ENCODE measurements at regions not wholly inside any gene's neighbourhood (a gene's known extent, or its start where the extent isn't known, plus 50 kb on each side); places are given as distances from the start of the nearest gene placed in this dataset.
A peak's percentile ranks its signal among the peaks of the same experiment; 100 is the strongest.

DNA sequence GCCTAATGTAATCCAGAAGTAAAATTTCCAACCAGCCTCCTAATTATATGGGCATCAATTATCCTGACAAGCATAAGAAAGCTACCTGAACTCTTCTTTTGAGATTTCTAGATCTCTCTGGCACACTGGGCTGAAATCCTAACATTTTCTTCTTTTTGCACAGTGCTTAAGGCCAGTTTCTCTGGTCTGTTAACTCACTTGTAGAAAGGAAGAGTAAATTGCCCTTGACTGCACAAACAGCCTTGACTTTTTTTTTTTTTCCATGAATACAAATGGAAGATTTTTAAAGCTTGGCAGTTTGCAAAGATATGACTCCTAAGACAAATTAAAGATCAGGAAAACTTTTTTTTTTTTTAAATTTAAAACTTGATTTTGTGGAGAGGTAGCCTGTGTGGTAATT, 291.2 kb upstream of the MON1B start:
- ATAC-seq (replicated peaks in 6 of 8), result no peak
- H3K27ac ChIP-seq, result no peak overlapping the region
- in situ Hi-C loops (cut with MboI; ENCODE audit: low pct_unique_long_range_greater_than_20kb in 2 of 9, low sequenced_read_pairs in 9 of 9, unreplicated experiment in 9 of 9), result no loop called here

DNA sequence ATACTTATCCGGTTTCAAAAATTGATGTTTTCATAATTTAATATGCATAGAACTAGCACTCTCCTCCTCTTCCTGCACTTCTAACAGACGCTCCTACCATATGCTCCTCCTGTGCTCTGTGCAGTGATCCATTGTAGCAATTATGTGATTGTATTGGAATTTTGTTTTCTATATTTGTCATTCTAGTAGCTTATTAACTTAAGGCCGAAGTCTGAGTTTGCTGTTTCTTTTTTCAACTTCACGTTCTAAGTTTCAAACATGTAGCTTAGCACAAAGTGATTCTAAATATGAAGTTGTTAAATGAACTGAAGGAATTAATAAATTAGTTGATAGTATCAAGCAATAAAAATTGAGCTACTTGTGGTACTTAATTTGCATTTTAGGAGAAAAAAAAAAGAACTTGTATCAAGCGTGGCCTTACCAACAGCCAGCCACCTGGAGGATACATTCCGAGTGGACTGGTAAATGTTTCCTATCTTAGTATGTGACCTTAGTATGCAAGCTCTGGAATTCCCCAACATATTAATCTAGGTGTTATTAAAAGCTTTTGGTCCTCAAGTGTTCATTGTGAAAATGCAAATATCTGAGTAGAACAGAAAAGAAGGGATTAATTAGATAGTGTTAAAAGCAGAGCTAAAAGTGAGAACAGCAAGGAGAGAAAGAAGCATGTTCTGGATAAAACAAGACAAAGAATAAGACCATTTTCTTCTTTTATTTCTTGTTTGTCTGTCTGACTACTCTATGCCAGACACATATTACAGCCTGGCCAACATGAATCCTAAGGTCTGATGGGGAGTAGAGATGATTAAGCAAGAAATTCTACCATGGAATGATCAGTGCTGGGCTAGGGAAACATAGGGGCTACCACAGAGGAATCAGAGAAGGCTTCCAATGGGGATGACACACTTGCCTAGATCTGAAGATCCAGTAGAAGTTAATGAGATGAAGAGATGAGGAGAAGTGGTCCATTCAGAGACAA, 290.4 kb upstream of the MON1B start:
- in situ Hi-C loops (cut with MboI; ENCODE audit: low pct_unique_long_range_greater_than_20kb in 2 of 9, low sequenced_read_pairs in 9 of 9, unreplicated experiment in 9 of 9), result no loop called here

More for the DNA sequence above, 291.2 kb upstream of the MON1B start:
- no peaks in the 10 kb centered on the region for H3K4me1 ChIP-seq (replicated peaks in 1 of 2)
- H3K4me3 ChIP-seq, result no peak overlapping the region

DNA sequence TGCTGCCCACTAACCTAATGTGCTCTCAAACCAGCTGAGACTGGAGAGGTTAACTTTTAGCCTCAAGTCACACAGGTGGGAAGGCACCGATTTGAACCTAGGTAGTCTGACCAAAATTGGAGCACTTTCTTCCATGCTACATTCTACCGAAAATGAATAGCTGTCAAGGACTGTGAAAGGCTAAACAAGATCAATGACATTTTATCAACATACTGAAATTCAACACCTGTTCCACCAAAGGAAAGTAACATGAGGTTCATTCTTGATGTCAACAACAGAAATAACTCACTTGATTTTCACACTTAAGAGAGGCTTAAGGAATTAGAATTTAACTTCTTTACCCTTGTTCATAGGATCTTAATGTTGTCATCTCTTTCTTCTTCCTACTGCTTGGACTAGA, 284.4 kb upstream of the MON1B start:
- H3K4me3 ChIP-seq, result no peak overlapping the region
- in situ Hi-C loops (cut with MboI; ENCODE audit: low pct_unique_long_range_greater_than_20kb in 2 of 9, low sequenced_read_pairs in 9 of 9, unreplicated experiment in 9 of 9), result no loop called here
- no peak for ATAC-seq (replicated peaks in 6 of 8)
- 0 to 100% (median 79%) methylated on average over 1 to 2 of the region's 2 CpGs; no CpG with 5 or more reads in 2 of the 10 experiments for WGBS, 10 experiments
- no peak overlapping the region for H3K27ac ChIP-seq
- no peaks in the 10 kb centered on the region for H3K4me1 ChIP-seq (replicated peaks in 1 of 2)

More for the DNA sequence above, 290.4 kb upstream of the MON1B start:
- 19 to 95% (median 66%) methylated on average over 3 to 6 of the region's 6 CpGs for WGBS, 10 experiments
- no peak for ATAC-seq (replicated peaks in 6 of 8)
- H3K4me3 ChIP-seq, result no peak overlapping the region
- H3K4me1 ChIP-seq (replicated peaks in 1 of 2), result no peaks in the 10 kb centered on the region
- H3K27ac ChIP-seq, result no peak overlapping the region

GRCh38 chr16:76910931-76911330, 280.1 kb upstream of the MON1B start:
- 13 to 100% (median 84%) methylated on average over 2 to 3 of the region's 3 CpGs; no CpG with 5 or more reads in 4 of the 10 experiments for WGBS, 10 experiments
- Histone ChIP-seq H3K27ac (no peak overlapping the region), H3K4me3 (no peak overlapping the region), H3K4me1 (replicated peaks in 1 of 2) (no peaks in the 10 kb centered on the region)
- no peak for ATAC-seq (replicated peaks in 6 of 8)
- in situ Hi-C loops (cut with MboI; ENCODE audit: low pct_unique_long_range_greater_than_20kb in 2 of 9, low sequenced_read_pairs in 9 of 9, unreplicated experiment in 9 of 9), result no loop called here

DNA sequence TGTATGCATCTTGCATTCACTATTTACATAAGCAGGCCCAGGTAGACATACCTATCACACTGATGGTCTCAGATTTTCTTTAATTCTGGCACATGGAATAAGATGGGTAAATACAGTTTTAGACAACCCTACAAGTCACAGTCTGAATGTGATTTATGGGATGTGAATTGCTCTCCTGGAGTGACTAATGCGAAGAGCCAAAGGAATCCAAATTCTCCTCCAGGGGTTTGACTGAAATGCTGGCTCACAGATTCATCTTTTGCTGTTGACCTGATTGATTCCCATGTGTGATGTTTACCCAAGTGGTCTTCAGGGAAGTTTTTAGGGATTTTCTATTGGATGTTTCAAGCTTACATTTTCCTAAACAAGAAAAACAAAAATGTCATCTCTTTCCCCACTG, 277.9 kb upstream of the MON1B start:
- 17 to 100% (median 71%) methylated on average over 1 of the region's 1 CpG; no CpG with 5 or more reads in 3 of the 10 experiments for WGBS, 10 experiments
- no peaks in the 10 kb centered on the region for H3K4me1 ChIP-seq (replicated peaks in 1 of 2)
- no peak overlapping the region for H3K27ac ChIP-seq
- H3K4me3 ChIP-seq, result no peak overlapping the region
- ATAC-seq (replicated peaks in 6 of 8), result no peak
- in situ Hi-C loops (cut with MboI; ENCODE audit: low pct_unique_long_range_greater_than_20kb in 2 of 9, low sequenced_read_pairs in 9 of 9, unreplicated experiment in 9 of 9), result no loop called here

DNA sequence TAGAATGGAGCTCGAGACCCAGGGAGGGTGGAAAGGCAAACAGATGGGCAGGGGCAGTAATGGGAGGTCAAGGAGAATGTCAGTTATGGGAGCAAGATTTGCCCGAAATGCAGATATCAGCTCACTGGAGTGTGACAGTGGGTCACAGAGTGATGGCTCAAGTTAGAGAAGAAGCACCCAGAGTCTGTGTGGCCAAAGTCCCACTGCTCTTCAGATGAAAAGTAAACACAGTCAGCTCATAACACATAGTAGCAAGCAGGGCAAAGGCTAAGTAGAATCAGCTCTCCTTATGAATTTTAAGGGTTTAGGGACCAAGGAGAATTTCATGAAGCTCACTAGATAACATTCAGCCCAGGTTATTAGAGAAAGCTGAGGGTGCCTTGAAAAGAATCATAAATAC, 264.9 kb upstream of the MON1B start:
- 0 to 100% (median 40%) methylated on average over 1 to 2 of the region's 2 CpGs; no CpG with 5 or more reads in 3 of the 10 experiments for WGBS, 10 experiments
- Histone ChIP-seq H3K27ac (no peak overlapping the region), H3K4me1 (replicated peaks in 1 of 2) (peaks cover 2 to 26% of the 10 kb centered on the region in 2 donors), H3K4me3 (no peak overlapping the region)
- ATAC-seq (replicated peaks in 6 of 8), result no peak
- in situ Hi-C loops (cut with MboI; ENCODE audit: low pct_unique_long_range_greater_than_20kb in 2 of 9, low sequenced_read_pairs in 9 of 9, unreplicated experiment in 9 of 9), result no loop called here

DNA sequence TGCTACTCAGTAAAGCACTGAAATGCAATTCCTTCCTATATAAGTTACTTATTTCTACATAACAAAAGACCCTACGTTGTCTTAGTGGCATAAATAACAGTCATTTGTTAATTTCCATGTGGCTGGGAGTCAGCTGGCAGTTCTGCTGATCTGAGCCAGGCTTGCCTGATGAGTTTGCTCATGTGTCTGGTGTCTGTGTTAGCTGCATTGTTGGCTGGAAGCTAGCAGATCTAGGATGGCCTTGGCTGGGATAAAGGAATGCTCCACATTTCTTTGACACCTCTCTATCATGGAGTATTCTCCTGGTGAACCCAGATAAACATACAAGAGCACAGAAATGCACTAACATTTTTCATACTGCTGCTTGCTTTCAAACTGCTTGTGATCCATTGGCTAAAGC, 264.4 kb upstream of the MON1B start:
- H3K4me3 ChIP-seq, result no peak overlapping the region
- 0 to 20% (median 0%) methylated on average over 1 of the region's 1 CpG; no CpG with 5 or more reads in 3 of the 10 experiments for WGBS, 10 experiments
- in situ Hi-C loops (cut with MboI; ENCODE audit: low pct_unique_long_range_greater_than_20kb in 2 of 9, low sequenced_read_pairs in 9 of 9, unreplicated experiment in 9 of 9), result no loop called here
- ATAC-seq (replicated peaks in 6 of 8), result peak in 3 of 8 experiments; percentile 38 to 68 (median 64)
- H3K27ac ChIP-seq, result no peak overlapping the region
- peaks cover 2 to 26% of the 10 kb centered on the region in 2 donors for H3K4me1 ChIP-seq (replicated peaks in 1 of 2)

DNA sequence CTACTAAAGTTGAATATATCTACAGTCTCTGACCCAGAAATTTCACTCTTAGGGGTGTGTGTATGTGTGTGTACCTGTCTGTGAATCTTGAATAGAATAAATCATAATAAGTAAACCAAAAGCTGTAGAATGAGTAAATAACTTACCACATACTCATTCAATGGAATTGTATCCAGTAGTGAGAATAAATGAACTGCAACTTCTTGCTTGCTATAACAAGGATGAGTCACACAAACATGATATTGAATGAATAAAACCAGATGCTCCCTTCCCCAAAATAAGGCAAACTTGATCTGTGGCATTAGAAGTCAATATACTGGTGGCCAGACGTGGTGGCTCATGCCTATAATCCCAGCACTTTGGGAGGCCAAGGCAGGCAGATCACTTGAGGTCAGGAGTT, 259.8 kb upstream of the MON1B start:
- no peak for ATAC-seq (replicated peaks in 6 of 8)

GRCh38 chr16:76932541-76933211, 258.3 kb upstream of the MON1B start:
- 23 to 100% (median 73%) methylated on average over 1 of the region's 1 CpG; no CpG with 5 or more reads in 2 of the 10 experiments for WGBS, 10 experiments
- Histone ChIP-seq H3K4me1 (replicated peaks in 1 of 2) (peaks cover 0 to 13% of the 10 kb centered on the region in 2 donors), H3K27ac (no peak overlapping the region), H3K4me3 (no peak overlapping the region)
- in situ Hi-C loops (cut with MboI; ENCODE audit: low pct_unique_long_range_greater_than_20kb in 2 of 9, low sequenced_read_pairs in 9 of 9, unreplicated experiment in 9 of 9), result no loop called here
- ATAC-seq (replicated peaks in 6 of 8), result no peak

More for the DNA sequence above, 259.8 kb upstream of the MON1B start:
- Histone ChIP-seq H3K27ac (no peak overlapping the region), H3K4me3 (no peak overlapping the region), H3K4me1 (replicated peaks in 1 of 2) (peaks cover 2 to 21% of the 10 kb centered on the region in 2 donors)
- 0% methylated on average over 1 of the region's 1 CpG; no CpG with 5 or more reads in 8 of the 10 experiments for WGBS, 10 experiments
- in situ Hi-C loops (cut with MboI; ENCODE audit: low pct_unique_long_range_greater_than_20kb in 2 of 9, low sequenced_read_pairs in 9 of 9, unreplicated experiment in 9 of 9), result no loop called here

- H3K27ac ChIP-seq, result no peak overlapping the region
- in situ Hi-C loops (cut with MboI; ENCODE audit: low pct_unique_long_range_greater_than_20kb in 2 of 9, low sequenced_read_pairs in 9 of 9, unreplicated experiment in 9 of 9), result no loop called here
- WGBS, 10 experiments, result 0 to 67% (median 37%) methylated on average over 1 of the region's 1 CpG; no CpG with 5 or more reads in 2 of the 10 experiments
Observed at GRCh38 chr16:76940251-76940650, 250.7 kb upstream of the MON1B start.

DNA sequence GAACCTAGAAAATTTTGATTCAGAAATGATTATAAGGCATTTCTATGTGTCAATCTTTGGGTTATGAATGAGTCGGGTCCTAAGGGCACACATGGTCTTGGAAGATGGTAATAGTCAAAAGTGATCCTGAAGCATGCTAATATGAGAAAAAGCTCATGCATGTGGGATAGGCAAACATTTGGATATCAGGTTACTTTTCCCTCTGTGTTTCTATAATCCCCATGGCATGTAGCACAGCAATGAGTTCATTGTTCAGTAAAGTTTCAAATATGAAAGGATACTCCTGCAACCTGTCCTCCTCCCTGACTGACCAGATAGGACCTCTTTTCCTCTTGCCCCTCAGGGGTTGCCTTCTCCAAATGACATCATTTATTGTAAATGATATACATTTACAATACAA, 249.9 kb upstream of the MON1B start:
- H3K4me3 ChIP-seq, result no peak overlapping the region
- 11 to 100% (median 100%) methylated on average over 1 of the region's 1 CpG; no CpG with 5 or more reads in 3 of the 10 experiments for WGBS, 10 experiments
- peak in 1 of 8 experiments; percentile 69 for ATAC-seq (replicated peaks in 6 of 8)
- in situ Hi-C loops (cut with MboI; ENCODE audit: low pct_unique_long_range_greater_than_20kb in 2 of 9, low sequenced_read_pairs in 9 of 9, unreplicated experiment in 9 of 9), result no loop called here
- H3K27ac ChIP-seq, result no peak overlapping the region
- peaks cover 3 to 10% of the 10 kb centered on the region in 2 donors for H3K4me1 ChIP-seq (replicated peaks in 1 of 2)

More at GRCh38 chr16:76940251-76940650, 250.7 kb upstream of the MON1B start:
- H3K4me3 ChIP-seq, result no peak overlapping the region
- H3K4me1 ChIP-seq (replicated peaks in 1 of 2), result peaks cover 3 to 10% of the 10 kb centered on the region in 2 donors
- peak in 2 of 8 experiments; percentile 26 to 32 for ATAC-seq (replicated peaks in 6 of 8)

DNA sequence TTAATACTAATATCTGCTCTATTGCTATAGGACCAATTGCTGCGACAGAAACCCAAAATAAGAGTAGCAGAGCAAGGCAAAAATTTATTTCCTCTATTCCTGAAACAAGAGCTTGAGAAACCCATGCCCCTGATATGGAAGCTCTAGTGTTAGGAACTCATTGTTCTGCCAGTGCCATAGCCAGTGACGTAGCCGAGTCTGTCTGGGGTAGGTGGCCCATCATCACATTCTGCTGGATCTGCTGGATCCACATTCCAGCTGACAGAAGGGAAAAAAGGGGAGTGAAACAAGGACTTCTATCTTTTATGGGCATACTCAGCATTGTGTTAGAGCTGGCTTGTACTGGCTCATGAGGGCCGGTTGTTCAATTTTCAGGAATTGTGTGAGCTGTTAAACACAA, 248.9 kb upstream of the MON1B start:
- peaks cover 3 to 10% of the 10 kb centered on the region in 2 donors for H3K4me1 ChIP-seq (replicated peaks in 1 of 2)
- H3K27ac ChIP-seq, result no peak overlapping the region
- in situ Hi-C loops (cut with MboI; ENCODE audit: low pct_unique_long_range_greater_than_20kb in 2 of 9, low sequenced_read_pairs in 9 of 9, unreplicated experiment in 9 of 9), result no loop called here
- WGBS, 10 experiments, result 11 to 100% (median 93%) methylated on average over 1 to 4 of the region's 4 CpGs
- H3K4me3 ChIP-seq, result no peak overlapping the region
- ATAC-seq (replicated peaks in 6 of 8), result no peak

DNA sequence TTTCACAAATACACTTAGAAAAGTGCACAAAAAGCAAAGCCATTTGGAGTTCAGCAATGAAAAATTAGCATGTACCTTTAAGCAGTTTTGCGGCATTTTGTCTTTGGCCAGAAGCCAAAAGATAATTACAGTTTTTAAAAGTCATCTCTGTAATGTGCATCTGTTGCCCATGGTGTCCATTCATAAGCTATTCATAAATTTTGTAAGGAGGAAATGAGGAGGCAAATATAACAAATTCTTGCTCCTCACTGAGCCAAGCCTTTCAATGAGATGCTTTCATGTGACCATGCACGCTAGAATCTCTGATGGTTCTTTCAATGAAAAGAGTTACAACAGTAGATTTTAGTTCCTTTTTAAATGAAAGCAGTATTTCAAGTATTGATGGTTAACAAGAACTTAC, 247.1 kb upstream of the MON1B start:
- H3K27ac ChIP-seq, result no peak overlapping the region
- peaks cover 3 to 19% of the 10 kb centered on the region in 2 donors for H3K4me1 ChIP-seq (replicated peaks in 1 of 2)
- ATAC-seq (replicated peaks in 6 of 8), result no peak
- WGBS, 10 experiments, result 0 to 100% (median 92%) methylated on average over 1 to 2 of the region's 2 CpGs
- in situ Hi-C loops (cut with MboI; ENCODE audit: low pct_unique_long_range_greater_than_20kb in 2 of 9, low sequenced_read_pairs in 9 of 9, unreplicated experiment in 9 of 9), result no loop called here
- H3K4me3 ChIP-seq, result no peak overlapping the region

All from motor neuron (in vitro differentiated cells).